SK-N-SH (cell line): ENCODE measurements at regions not wholly inside any gene's neighbourhood (a gene's known extent, or its start where the extent isn't known, plus 50 kb on each side); places are given as distances from the start of the nearest gene placed in this dataset.

ENCODE experiments used
- EZH2phosphoT487 ChIP-seq: fragments of 200-600 bp; sonication (generic); IDR thresholded peaks from 2 replicates; pipeline ENCODE4 v1.6.1; 2017; ENCODE audit warnings: low read depth, mixed run types, mild to moderate bottlenecking, antibody characterized with exemption, moderate library complexity, borderline replicate concordance
- MEF2A ChIP-seq: IDR thresholded peaks from 2 replicates; pipeline ENCODE4 v1.4.0; 2012; ENCODE audit warnings: low read depth, borderline replicate concordance
- POLR2AphosphoS5 ChIP-seq: IDR thresholded peaks from 2 replicates; pipeline ENCODE4 v1.6.1; 2012; ENCODE audit warnings: low read depth, low read length
- SIN3A ChIP-seq: IDR thresholded peaks from 2 replicates; pipeline ENCODE4 v1.6.1; 2012; ENCODE audit warnings: low read depth, mild to moderate bottlenecking, low read length, moderate library complexity, borderline replicate concordance
- SMC3 ChIP-seq: IDR thresholded peaks from 2 replicates; pipeline ENCODE4 v1.6.1; 2012; ENCODE audit warnings: low read depth, low read length, improper control_type of control experiment
- TEAD4 ChIP-seq: IDR thresholded peaks from 2 replicates; pipeline ENCODE4 v1.4.0; 2012; ENCODE audit warnings: mild to moderate bottlenecking, borderline replicate concordance; ENCODE audit not compliant: insufficient read depth
- TF ChIP-seq, protein P1 (sequence below): fragments of 200-600 bp; sonication (generic); IDR thresholded peaks from 2 replicates; pipeline ENCODE4 v1.6.1; 2017; ENCODE audit warnings: antibody characterized with exemption, mild to moderate bottlenecking, moderate library complexity
- TF ChIP-seq, protein P2 (sequence below): IDR thresholded peaks from 2 replicates; pipeline ENCODE4 v1.6.1; 2012; ENCODE audit warnings: mild to moderate bottlenecking, low read depth, low read length, moderate library complexity

DNA sequence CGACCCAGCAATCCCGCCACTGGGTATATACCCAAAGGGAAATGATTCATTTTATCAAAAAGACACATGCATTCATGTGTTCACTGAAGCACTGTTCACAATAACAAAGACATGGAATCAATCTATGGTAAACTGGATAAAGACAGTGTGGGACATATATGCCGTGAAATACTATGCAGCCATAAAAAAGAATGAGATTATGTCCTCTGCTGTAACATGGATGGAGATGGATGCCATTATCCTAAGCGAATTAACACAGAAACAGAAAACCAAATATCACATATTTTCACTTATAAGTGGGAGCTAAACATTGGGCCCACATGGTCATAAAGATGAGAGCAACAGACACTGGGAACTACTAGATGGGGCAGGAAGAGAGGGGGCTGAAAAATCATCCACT, 345.0 kb downstream of the UQCRFS1 start:
- TF ChIP-seq MEF2A (no peak), POLR2AphosphoS5 (no peak), EZH2phosphoT487 (no peak), SIN3A (no peak), SMC3 (no peak), TEAD4 (no peak)
- TF ChIP-seq, protein P1, sequence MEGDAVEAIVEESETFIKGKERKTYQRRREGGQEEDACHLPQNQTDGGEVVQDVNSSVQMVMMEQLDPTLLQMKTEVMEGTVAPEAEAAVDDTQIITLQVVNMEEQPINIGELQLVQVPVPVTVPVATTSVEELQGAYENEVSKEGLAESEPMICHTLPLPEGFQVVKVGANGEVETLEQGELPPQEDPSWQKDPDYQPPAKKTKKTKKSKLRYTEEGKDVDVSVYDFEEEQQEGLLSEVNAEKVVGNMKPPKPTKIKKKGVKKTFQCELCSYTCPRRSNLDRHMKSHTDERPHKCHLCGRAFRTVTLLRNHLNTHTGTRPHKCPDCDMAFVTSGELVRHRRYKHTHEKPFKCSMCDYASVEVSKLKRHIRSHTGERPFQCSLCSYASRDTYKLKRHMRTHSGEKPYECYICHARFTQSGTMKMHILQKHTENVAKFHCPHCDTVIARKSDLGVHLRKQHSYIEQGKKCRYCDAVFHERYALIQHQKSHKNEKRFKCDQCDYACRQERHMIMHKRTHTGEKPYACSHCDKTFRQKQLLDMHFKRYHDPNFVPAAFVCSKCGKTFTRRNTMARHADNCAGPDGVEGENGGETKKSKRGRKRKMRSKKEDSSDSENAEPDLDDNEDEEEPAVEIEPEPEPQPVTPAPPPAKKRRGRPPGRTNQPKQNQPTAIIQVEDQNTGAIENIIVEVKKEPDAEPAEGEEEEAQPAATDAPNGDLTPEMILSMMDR, result no peak
- TF ChIP-seq, protein P2, sequence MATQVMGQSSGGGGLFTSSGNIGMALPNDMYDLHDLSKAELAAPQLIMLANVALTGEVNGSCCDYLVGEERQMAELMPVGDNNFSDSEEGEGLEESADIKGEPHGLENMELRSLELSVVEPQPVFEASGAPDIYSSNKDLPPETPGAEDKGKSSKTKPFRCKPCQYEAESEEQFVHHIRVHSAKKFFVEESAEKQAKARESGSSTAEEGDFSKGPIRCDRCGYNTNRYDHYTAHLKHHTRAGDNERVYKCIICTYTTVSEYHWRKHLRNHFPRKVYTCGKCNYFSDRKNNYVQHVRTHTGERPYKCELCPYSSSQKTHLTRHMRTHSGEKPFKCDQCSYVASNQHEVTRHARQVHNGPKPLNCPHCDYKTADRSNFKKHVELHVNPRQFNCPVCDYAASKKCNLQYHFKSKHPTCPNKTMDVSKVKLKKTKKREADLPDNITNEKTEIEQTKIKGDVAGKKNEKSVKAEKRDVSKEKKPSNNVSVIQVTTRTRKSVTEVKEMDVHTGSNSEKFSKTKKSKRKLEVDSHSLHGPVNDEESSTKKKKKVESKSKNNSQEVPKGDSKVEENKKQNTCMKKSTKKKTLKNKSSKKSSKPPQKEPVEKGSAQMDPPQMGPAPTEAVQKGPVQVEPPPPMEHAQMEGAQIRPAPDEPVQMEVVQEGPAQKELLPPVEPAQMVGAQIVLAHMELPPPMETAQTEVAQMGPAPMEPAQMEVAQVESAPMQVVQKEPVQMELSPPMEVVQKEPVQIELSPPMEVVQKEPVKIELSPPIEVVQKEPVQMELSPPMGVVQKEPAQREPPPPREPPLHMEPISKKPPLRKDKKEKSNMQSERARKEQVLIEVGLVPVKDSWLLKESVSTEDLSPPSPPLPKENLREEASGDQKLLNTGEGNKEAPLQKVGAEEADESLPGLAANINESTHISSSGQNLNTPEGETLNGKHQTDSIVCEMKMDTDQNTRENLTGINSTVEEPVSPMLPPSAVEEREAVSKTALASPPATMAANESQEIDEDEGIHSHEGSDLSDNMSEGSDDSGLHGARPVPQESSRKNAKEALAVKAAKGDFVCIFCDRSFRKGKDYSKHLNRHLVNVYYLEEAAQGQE, result no peak
